ENCODE measurements at regions not wholly inside any gene's neighbourhood (a gene's known extent, or its start where the extent isn't known, plus 50 kb on each side); places are given as distances from the start of the nearest gene placed in this dataset.
"Not testable (repeated sequence)": the region's sequence is repeated elsewhere in the genome, so short reads cannot be mapped to it uniquely, and the experiment has no call there.

- no peak for DNase-seq (ENCODE audit: low read depth)
Observed at GRCh38 chr2:239831861-239832489, 193.2 kb downstream of the NDUFA10 start.

- no peak for DNase-seq (ENCODE audit: low read depth)
Observed at GRCh38 chr2:239831001-239831731, 194.0 kb downstream of the NDUFA10 start.

- DNase-seq (ENCODE audit: low read depth) = no peak
Observed at GRCh38 chr2:239830121-239831000, 194.8 kb downstream of the NDUFA10 start.

- no peak for DNase-seq (ENCODE audit: low read depth)
Observed at GRCh38 chr2:239829326-239829725, 195.8 kb downstream of the NDUFA10 start.

GRCh38 chr2:239828973-239829275 is 196.2 kb downstream of the NDUFA10 start:
- DNase-seq (ENCODE audit: low read depth) = not testable (repeated sequence)

GRCh38 chr2:239828192-239828972 is 196.8 kb downstream of the NDUFA10 start:
- DNase-seq (ENCODE audit: low read depth) = no peak

- DNase-seq (ENCODE audit: low read depth) = no peak
Observed at GRCh38 chr2:239827523-239827890, 197.6 kb downstream of the NDUFA10 start.

- DNase-seq (ENCODE audit: low read depth) = no peak
Observed at GRCh38 chr2:239826786-239827522, 198.2 kb downstream of the NDUFA10 start.

GRCh38 chr2:239826376-239826775 is 198.8 kb downstream of the NDUFA10 start:
- DNase-seq (ENCODE audit: low read depth) = no peak

GRCh38 chr2:239825705-239825979 is 199.5 kb downstream of the NDUFA10 start:
- DNase-seq (ENCODE audit: low read depth) = no peak

- no peak for DNase-seq (ENCODE audit: low read depth)
Observed at GRCh38 chr2:239824866-239825704, 200.1 kb downstream of the NDUFA10 start.

GRCh38 chr2:239824046-239824694 is 201.0 kb downstream of the NDUFA10 start:
- no peak for DNase-seq (ENCODE audit: low read depth)

- DNase-seq (ENCODE audit: low read depth) = no peak
Observed at GRCh38 chr2:239822146-239822831, 202.9 kb downstream of the NDUFA10 start.

- DNase-seq (ENCODE audit: low read depth) = no peak
Observed at GRCh38 chr2:239821694-239822075, 203.5 kb downstream of the NDUFA10 start.

- DNase-seq (ENCODE audit: low read depth) = no peak
Observed at GRCh38 chr2:239820836-239821693, 204.1 kb downstream of the NDUFA10 start.

GRCh38 chr2:239819974-239820555 is 205.1 kb downstream of the NDUFA10 start:
- no peak for DNase-seq (ENCODE audit: low read depth)

- DNase-seq (ENCODE audit: low read depth) = no peak
Observed at GRCh38 chr2:239819091-239819973, 205.8 kb downstream of the NDUFA10 start.
